Peyer's patch (tissue), 4 donors: ENCODE measurements at regions not wholly inside any gene's neighbourhood (a gene's known extent, or its start where the extent isn't known, plus 50 kb on each side); places are given as distances from the start of the nearest gene placed in this dataset.

Experiments used
- DNase-seq, 3 donors: peaks; one replicate each; pipeline ENCODE4 v3.0.0-alpha.2; 2017 to 2019
- H3K27ac ChIP-seq, 4 donors: fragments of 200-600 bp; sonication (generic); one replicate each; pipeline ENCODE4 v1.5.1; 2016 to 2019
- H3K27me3 ChIP-seq, 2 donors: fragments of 200-600 bp; sonication (generic); one replicate each; pipeline ENCODE4 v1.5.1; 2019
- H3K36me3 ChIP-seq, 3 donors: fragments of 200-600 bp; sonication (generic); one replicate each; pipeline ENCODE4 v1.5.1; 2016 to 2019
- H3K4me1 ChIP-seq, 4 donors: fragments of 200-600 bp; sonication (generic); one replicate each; pipeline ENCODE4 v1.5.1; 2016 to 2019
- H3K4me3 ChIP-seq, 4 donors: fragments of 200-600 bp; sonication (generic); 1 replicate in 3 of 4; 2 replicates in 1 of 4; pipeline ENCODE4 v1.5.1; 2016 to 2019; ENCODE audit warnings: mild to moderate bottlenecking in 1 of 4
- H3K9me3 ChIP-seq, 4 donors: fragments of 200-600 bp; sonication (generic); one replicate each; pipeline ENCODE4 v1.5.1; 2016 to 2019; ENCODE audit warnings: mild to moderate bottlenecking in 1 of 4
- POLR2A ChIP-seq, 2 donors: fragments of 450-650 bp; IDR thresholded peaks; one replicate each; pipeline ENCODE4 v1.5.1; 2017; ENCODE audit warnings: antibody characterized with exemption in 2 of 2, mild to moderate bottlenecking in 2 of 2, moderate library complexity in 2 of 2
- TF ChIP-seq, protein P1 (sequence below), 6 experiments: fragments of 450-650 bp in 4 of 6; fragments of 200-600 bp in 2 of 6; sonication (generic) in 1 of 6; IDR thresholded peaks; one replicate each; pipeline ENCODE4 v1.5.1; 2017 to 2019; ENCODE audit warnings: antibody characterized with exemption in 6 of 6, mild to moderate bottlenecking in 3 of 6, moderate library complexity in 1 of 6

DNA sequence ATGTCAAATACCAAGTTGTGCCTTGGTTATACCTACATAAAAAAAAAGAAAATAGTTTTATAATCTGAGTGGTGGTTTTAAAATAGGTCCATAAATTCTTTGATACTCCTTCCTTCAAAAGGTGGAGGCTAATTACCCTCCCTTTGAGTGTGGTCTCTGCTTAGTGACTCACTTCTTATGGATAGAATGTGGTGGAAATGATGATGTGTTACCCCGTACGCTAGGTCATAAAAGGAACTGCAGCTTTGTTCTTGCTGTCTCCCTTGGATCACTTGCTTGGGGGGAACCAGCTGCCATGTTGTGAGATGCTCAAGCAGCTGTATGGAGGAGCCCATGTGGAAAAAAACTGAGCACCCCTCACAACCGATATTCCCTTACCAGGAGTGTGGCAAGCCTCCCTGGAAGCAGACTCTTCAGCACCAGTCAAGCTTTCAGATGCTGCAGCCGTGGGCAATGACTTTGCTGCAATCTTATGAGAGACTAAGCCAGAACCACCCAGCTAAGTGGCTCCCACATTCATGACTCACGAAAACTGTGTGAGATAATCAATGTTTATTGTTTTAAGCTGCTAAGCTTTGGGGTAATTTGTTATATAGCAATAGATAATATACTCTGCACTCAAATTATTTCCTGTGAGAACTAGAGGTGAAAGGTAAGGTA lies 195.0 kb upstream of the GATB start:
- H3K4me1 ChIP-seq = no peaks in the 10 kb centered on the region
- H3K27ac ChIP-seq = no peak overlapping the region
- no peaks in the 10 kb centered on the region for H3K27me3 ChIP-seq
- no peak for DNase-seq
- no peak overlapping the region for H3K4me3 ChIP-seq
- TF ChIP-seq, protein P1, sequence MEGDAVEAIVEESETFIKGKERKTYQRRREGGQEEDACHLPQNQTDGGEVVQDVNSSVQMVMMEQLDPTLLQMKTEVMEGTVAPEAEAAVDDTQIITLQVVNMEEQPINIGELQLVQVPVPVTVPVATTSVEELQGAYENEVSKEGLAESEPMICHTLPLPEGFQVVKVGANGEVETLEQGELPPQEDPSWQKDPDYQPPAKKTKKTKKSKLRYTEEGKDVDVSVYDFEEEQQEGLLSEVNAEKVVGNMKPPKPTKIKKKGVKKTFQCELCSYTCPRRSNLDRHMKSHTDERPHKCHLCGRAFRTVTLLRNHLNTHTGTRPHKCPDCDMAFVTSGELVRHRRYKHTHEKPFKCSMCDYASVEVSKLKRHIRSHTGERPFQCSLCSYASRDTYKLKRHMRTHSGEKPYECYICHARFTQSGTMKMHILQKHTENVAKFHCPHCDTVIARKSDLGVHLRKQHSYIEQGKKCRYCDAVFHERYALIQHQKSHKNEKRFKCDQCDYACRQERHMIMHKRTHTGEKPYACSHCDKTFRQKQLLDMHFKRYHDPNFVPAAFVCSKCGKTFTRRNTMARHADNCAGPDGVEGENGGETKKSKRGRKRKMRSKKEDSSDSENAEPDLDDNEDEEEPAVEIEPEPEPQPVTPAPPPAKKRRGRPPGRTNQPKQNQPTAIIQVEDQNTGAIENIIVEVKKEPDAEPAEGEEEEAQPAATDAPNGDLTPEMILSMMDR (IDR thresholded peaks at IDR 0.05) = no peak
- no peak for TF ChIP-seq POLR2A (IDR thresholded peaks at IDR 0.05)
- no peaks in the 10 kb centered on the region for H3K36me3 ChIP-seq
- H3K9me3 ChIP-seq = no peaks in the 10 kb centered on the region

DNA sequence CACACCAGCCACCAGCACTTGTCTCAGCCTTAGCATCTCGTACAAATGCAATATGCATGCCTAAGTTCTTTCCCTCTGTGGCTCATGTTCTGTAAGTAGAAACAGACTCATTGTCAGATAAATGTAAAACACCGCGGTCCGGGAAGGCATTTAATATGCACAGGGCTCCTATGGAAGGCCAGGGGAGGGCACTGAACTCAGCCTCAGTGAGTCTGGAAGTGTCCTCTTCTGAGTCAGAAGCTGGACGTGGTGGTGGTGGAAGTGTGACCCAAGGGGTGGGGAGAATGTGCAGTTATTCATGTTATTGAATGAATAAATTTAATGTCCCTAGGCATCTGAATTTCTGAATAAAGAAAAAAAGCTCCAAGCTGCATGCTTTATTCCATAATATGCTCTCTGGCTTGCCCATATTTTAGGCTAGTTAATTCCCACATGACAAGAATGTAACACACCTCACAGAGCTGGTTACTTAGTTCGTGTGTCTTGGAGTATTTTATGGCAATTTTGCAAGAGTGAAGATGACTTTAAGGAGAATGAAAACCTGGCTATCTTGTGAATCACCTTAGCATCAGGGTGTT lies 193.1 kb upstream of the GATB start:
- H3K4me1 ChIP-seq = no peaks in the 10 kb centered on the region
- H3K36me3 ChIP-seq = no peaks in the 10 kb centered on the region
- no peak for DNase-seq
- no peak overlapping the region for H3K4me3 ChIP-seq
- H3K27me3 ChIP-seq = no peaks in the 10 kb centered on the region
- H3K27ac ChIP-seq = no peak overlapping the region
- H3K9me3 ChIP-seq = no peaks in the 10 kb centered on the region
- TF ChIP-seq, protein P1 (IDR thresholded peaks at IDR 0.05) = no peak
- TF ChIP-seq POLR2A (IDR thresholded peaks at IDR 0.05) = no peak

DNA sequence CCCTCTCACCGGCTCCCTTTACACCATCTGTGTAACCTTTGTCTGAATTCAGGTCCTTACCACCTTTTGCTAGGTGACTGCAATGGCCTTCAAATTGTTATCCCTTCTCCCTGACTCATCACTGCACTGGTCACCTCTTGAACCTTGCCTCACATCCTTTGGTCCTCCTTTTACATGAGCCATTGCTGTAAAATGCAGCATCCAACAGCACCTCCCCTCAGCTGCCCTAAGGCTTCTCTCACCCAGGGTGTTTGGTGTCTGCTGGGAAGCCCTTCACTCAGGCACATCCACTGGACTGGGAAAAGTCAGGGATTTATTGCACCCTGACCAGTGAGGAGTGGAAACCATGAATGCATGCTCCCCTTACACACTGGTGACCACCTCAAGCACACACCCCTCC lies 192.5 kb upstream of the GATB start:
- no peak for TF ChIP-seq POLR2A (IDR thresholded peaks at IDR 0.05)
- TF ChIP-seq, protein P1 (IDR thresholded peaks at IDR 0.05) = no peak
- Histone ChIP-seq H3K36me3 (no peaks in the 10 kb centered on the region), H3K27ac (no peak overlapping the region)

DNA sequence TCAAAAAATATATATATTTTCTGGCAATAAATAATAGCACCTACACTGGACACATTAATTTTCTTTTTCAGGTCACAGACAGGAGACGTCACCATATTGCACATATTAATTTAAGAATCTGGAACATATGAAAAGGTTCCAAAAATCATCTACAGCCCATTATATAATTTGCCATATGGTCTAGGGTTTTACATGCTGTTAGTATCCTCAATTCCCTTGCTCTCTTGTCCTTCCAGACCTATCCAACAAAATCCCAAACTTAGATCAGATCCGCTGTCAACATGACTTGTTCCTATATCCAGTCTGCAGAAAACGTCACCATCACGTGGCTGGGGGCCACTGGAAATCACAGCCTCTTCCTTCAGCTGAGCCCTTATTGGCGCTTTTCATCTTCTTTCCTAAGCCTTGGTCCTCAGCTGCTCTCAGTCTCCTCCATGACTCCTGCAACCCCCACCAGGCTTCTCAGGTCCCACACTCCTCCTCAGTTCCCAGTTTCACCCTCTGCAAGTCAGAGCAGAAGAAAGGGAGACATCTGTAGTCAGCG lies 192.0 kb upstream of the GATB start:
- DNase-seq = no peak
- Histone ChIP-seq H3K36me3 (no peaks in the 10 kb centered on the region), H3K4me3 (no peak overlapping the region), H3K27me3 (no peaks in the 10 kb centered on the region), H3K27ac (no peak overlapping the region), H3K4me1 (no peaks in the 10 kb centered on the region), H3K9me3 (no peaks in the 10 kb centered on the region)
- TF ChIP-seq, protein P1 (IDR thresholded peaks at IDR 0.05) = no peak
- TF ChIP-seq POLR2A (IDR thresholded peaks at IDR 0.05) = no peak

More for the DNA sequence above, 192.5 kb upstream of the GATB start:
- Histone ChIP-seq H3K27me3 (no peaks in the 10 kb centered on the region), H3K4me3 (no peak overlapping the region), H3K9me3 (no peaks in the 10 kb centered on the region), H3K4me1 (no peaks in the 10 kb centered on the region)
- DNase-seq = no peak

DNA sequence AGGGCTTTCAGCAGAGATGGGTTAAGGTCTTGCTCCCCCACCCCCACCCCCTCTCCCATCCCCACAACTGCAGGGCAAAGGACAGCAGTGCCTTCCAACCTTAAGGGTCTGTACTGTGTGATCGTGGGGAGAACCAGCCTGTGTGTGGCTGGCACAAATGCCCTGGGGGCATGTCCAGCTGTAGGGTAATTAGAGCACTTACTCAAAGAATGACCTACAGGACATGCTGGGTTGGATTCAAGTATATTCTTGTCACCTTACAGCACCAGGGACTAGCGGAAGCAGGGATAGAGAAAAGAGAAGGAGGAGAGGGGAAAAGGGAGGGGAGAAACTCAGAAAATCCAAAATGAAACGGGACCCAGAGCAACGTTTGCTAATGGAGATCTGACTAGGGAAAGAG lies 191.3 kb upstream of the GATB start:
- Histone ChIP-seq H3K9me3 (peaks cover 0 to 1% (median under 1%) of the 10 kb centered on the region in 4 donors), H3K27ac (no peak overlapping the region), H3K27me3 (no peaks in the 10 kb centered on the region), H3K4me1 (no peaks in the 10 kb centered on the region), H3K4me3 (no peak overlapping the region), H3K36me3 (no peaks in the 10 kb centered on the region)
- TF ChIP-seq, protein P1 (IDR thresholded peaks at IDR 0.05) = no peak
- TF ChIP-seq POLR2A (IDR thresholded peaks at IDR 0.05) = no peak
- no peak for DNase-seq
